ENCODE measurements at regions not wholly inside any gene's neighbourhood (a gene's known extent, or its start where the extent isn't known, plus 50 kb on each side); places are given as distances from the start of the nearest gene placed in this dataset.

DNA sequence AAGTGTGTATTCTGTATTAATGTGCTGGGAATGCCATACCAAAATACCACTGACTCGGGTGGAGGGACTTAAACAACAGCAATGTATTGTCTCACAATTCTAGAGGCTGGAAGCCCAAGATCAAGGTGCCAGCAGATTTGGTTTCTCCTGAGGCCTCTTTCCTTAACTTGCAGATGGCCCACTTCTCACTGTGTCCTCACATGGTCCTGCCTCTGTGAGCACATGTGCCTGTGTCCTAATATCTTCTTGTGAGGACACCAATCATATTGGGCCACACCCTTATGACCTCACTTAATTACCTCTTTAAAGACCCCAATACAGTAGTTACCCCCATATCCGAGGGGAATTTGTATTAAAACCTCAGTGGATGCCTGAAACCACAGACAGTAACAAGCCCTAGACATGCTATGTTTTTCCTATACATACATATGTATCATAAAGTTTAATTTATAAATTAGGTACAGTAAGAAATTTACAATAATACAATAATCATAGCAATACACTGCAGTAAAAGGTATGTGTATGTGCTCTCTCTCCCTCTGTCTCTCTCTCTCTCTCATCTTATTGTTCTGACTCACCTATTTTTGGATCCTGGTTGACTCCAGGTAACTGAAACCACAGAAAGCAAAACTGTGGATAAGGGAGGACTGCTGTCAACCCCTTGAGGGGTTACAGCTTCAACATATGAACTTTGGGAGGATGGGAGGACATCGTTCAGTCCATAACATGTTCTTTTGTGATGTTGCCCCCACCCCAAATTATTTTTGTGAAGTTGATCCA, 174.3 kb downstream of the IRS2 start (continued):
- TF ChIP-seq ZFP30 (CRISPR knock-in tag; IDR thresholded peaks at IDR 0.05) (no peak), ZC3H10 (CRISPR knock-in tag; IDR thresholded peaks at IDR 0.05) (no peak)
- TF ChIP-seq, protein P1, sequence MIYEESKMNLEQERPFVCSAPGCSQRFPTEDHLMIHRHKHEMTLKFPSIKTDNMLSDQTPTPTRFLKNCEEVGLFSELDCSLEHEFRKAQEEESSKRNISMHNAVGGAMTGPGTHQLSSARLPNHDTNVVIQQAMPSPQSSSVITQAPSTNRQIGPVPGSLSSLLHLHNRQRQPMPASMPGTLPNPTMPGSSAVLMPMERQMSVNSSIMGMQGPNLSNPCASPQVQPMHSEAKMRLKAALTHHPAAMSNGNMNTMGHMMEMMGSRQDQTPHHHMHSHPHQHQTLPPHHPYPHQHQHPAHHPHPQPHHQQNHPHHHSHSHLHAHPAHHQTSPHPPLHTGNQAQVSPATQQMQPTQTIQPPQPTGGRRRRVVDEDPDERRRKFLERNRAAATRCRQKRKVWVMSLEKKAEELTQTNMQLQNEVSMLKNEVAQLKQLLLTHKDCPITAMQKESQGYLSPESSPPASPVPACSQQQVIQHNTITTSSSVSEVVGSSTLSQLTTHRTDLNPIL (CRISPR knock-in tag; IDR thresholded peaks at IDR 0.05; ENCODE audit: low read depth) = no peak

GRCh38 chr13:109610517-109610916, 175.9 kb downstream of the IRS2 start:
- TF ChIP-seq ZNF565 (CRISPR knock-in tag; conservative IDR thresholded peaks at IDR 0.05; ENCODE audit: low read depth) = no peak
- TF ChIP-seq, protein P2, sequence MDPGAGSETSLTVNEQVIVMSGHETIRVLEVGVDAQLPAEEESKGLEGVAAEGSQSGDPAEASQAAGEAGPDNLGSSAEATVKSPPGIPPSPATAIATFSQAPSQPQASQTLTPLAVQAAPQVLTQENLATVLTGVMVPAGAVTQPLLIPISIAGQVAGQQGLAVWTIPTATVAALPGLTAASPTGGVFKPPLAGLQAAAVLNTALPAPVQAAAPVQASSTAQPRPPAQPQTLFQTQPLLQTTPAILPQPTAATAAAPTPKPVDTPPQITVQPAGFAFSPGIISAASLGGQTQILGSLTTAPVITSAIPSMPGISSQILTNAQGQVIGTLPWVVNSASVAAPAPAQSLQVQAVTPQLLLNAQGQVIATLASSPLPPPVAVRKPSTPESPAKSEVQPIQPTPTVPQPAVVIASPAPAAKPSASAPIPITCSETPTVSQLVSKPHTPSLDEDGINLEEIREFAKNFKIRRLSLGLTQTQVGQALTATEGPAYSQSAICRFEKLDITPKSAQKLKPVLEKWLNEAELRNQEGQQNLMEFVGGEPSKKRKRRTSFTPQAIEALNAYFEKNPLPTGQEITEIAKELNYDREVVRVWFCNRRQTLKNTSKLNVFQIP (CRISPR knock-in tag; IDR thresholded peaks at IDR 0.05; ENCODE audit: borderline replicate concordance, low read depth) = no peak
- TF ChIP-seq TCF4 (CRISPR knock-in tag; IDR thresholded peaks at IDR 0.05; ENCODE audit: borderline replicate concordance) = no peak
- TF ChIP-seq PATZ1 (CRISPR knock-in tag; IDR thresholded peaks at IDR 0.05; ENCODE audit: borderline replicate concordance) = no peak

DNA sequence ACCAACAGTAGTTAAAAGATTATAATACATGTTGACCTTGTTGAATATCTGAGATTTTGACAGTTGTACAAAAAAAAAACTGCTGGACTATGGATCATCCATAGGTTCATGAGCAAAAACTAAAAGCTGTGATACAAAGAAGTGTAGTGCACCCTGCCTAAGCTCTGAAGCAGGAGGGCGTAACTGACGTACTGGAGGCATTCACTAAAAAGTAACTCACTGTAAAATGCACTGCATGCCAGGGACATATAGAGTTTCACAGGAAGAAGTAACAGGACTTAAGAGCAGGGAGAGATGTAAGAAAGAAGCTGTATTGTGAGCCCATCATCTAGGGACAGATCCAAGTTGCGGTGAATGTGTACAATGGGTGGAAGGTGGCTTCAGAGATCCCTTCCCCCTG, 177.9 kb downstream of the IRS2 start:
- ATAC-seq = no peak

More at GRCh38 chr13:109610517-109610916, 175.9 kb downstream of the IRS2 start:
- ATAC-seq = peak; percentile 70

More for the DNA sequence above, 177.9 kb downstream of the IRS2 start:
- TF ChIP-seq SNAI2 (CRISPR knock-in tag; IDR thresholded peaks at IDR 0.05) (no peak), ZNF565 (CRISPR knock-in tag; conservative IDR thresholded peaks at IDR 0.05; ENCODE audit: low read depth) (no peak), BACH2 (CRISPR knock-in tag; IDR thresholded peaks at IDR 0.05; ENCODE audit: borderline replicate concordance) (no peak), TCF4 (CRISPR knock-in tag; IDR thresholded peaks at IDR 0.05; ENCODE audit: borderline replicate concordance) (no peak), ZC3H10 (CRISPR knock-in tag; IDR thresholded peaks at IDR 0.05) (no peak), PPARA (CRISPR knock-in tag; IDR thresholded peaks at IDR 0.05; ENCODE audit: borderline replicate concordance) (no peak), OSR1 (CRISPR knock-in tag; IDR thresholded peaks at IDR 0.05) (no peak), ESRRG (CRISPR knock-in tag; IDR thresholded peaks at IDR 0.05) (no peak), PATZ1 (CRISPR knock-in tag; IDR thresholded peaks at IDR 0.05; ENCODE audit: borderline replicate concordance) (no peak), ZNF8 (CRISPR knock-in tag; IDR thresholded peaks at IDR 0.05) (no peak), GLIS3 (CRISPR knock-in tag; IDR thresholded peaks at IDR 0.05) (no peak)
- TF ChIP-seq, protein P1 (CRISPR knock-in tag; IDR thresholded peaks at IDR 0.05; ENCODE audit: low read depth) = no peak
- TF ChIP-seq, protein P2 (CRISPR knock-in tag; IDR thresholded peaks at IDR 0.05; ENCODE audit: borderline replicate concordance, low read depth) = no peak
